ENCODE measurements at regions not wholly inside any gene's neighbourhood (a gene's known extent, or its start where the extent isn't known, plus 50 kb on each side); places are given as distances from the start of the nearest gene placed in this dataset.

- Histone ChIP-seq H3K27me3 (replicated peaks; ENCODE audit: control insufficient read depth, insufficient read depth, low read length, poor library complexity, severe bottlenecking) (no peaks in the 10 kb centered on the region), H3K4me1 (ENCODE audit: control insufficient read depth, insufficient read depth, low read length, poor library complexity, severe bottlenecking) (no peaks in the 10 kb centered on the region), H3K9me3 (ENCODE audit: control insufficient read depth, low read length) (no peaks in the 10 kb centered on the region), H3K27ac (ENCODE audit: insufficient read depth, low read length, poor library complexity, severe bottlenecking) (no peak overlapping the region), H3K36me3 (ENCODE audit: control insufficient read depth, insufficient read depth, low read length) (no peaks in the 10 kb centered on the region), H3K4me3 (ENCODE audit: insufficient read depth, low read depth, low read length, poor library complexity, severe bottlenecking) (no peak overlapping the region)
- no peak for DNase-seq
These were observed 337.4 kb upstream of the PODXL start for GRCh38 chr7:131893631-131894340.

DNA sequence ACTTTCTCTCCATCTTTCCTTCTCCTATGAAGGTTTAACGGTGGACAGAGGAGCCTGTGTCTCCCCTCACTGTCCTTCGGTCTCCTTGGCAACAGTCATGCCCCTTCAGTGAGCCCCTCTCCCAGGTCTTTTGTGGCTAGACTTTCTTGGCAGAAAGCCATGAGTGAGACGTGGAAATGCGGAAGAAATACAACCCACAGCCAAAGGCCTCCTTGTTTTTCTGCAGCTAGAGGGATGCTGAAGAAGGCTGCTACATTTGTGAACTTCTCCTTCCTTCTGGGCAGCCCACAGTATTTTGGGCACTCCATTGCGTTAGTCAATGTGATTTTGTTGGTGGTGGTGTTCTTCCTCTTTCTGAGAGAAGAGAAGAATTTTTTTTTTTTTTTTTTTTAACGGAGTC is 333.7 kb upstream of the PODXL start:
- Histone ChIP-seq H3K27ac (ENCODE audit: insufficient read depth, low read length, poor library complexity, severe bottlenecking) (no peak overlapping the region), H3K27me3 (replicated peaks; ENCODE audit: control insufficient read depth, insufficient read depth, low read length, poor library complexity, severe bottlenecking) (no peaks in the 10 kb centered on the region), H3K36me3 (ENCODE audit: control insufficient read depth, insufficient read depth, low read length) (no peaks in the 10 kb centered on the region), H3K9me3 (ENCODE audit: control insufficient read depth, low read length) (no peaks in the 10 kb centered on the region), H3K4me1 (ENCODE audit: control insufficient read depth, insufficient read depth, low read length, poor library complexity, severe bottlenecking) (no peaks in the 10 kb centered on the region), H3K4me3 (ENCODE audit: insufficient read depth, low read depth, low read length, poor library complexity, severe bottlenecking) (no peak overlapping the region)
- no peak for DNase-seq

- Histone ChIP-seq H3K27me3 (replicated peaks; ENCODE audit: control insufficient read depth, insufficient read depth, low read length, poor library complexity, severe bottlenecking) (no peaks in the 10 kb centered on the region), H3K9me3 (ENCODE audit: control insufficient read depth, low read length) (no peaks in the 10 kb centered on the region), H3K27ac (ENCODE audit: insufficient read depth, low read length, poor library complexity, severe bottlenecking) (no peak overlapping the region), H3K36me3 (ENCODE audit: control insufficient read depth, insufficient read depth, low read length) (no peaks in the 10 kb centered on the region), H3K4me3 (ENCODE audit: insufficient read depth, low read depth, low read length, poor library complexity, severe bottlenecking) (no peak overlapping the region), H3K4me1 (ENCODE audit: control insufficient read depth, insufficient read depth, low read length, poor library complexity, severe bottlenecking) (no peaks in the 10 kb centered on the region)
- DNase-seq = no peak
These were observed 333.2 kb upstream of the PODXL start for GRCh38 chr7:131889572-131890150.

DNA sequence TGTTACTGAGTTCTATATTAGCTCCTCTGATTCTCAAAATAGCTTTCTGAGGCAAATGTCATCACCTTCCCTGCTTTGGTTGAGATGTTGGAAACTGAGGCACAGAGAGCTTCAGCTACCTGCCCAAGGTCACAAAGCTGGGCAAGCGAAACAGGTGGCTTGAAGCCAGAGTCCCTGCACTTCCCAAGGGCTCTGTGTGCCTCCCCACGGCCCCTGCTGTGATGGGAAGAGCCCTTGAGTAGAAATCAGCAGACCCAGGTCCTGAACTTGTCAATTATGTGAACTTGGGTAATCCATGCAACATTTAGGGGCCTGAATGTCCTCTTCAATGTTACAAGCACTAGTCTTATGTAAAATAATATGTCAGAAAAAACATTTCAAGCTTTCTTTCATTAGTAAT is 327.3 kb upstream of the PODXL start:
- no peaks in the 10 kb centered on the region for H3K9me3 ChIP-seq (ENCODE audit: control insufficient read depth, low read length)
- H3K4me1 ChIP-seq (ENCODE audit: control insufficient read depth, insufficient read depth, low read length, poor library complexity, severe bottlenecking) = no peaks in the 10 kb centered on the region
- H3K4me3 ChIP-seq (ENCODE audit: insufficient read depth, low read depth, low read length, poor library complexity, severe bottlenecking) = no peak overlapping the region
- no peaks in the 10 kb centered on the region for H3K36me3 ChIP-seq (ENCODE audit: control insufficient read depth, insufficient read depth, low read length)
- no peaks in the 10 kb centered on the region for H3K27me3 ChIP-seq (replicated peaks; ENCODE audit: control insufficient read depth, insufficient read depth, low read length, poor library complexity, severe bottlenecking)
- DNase-seq = no peak
- no peak overlapping the region for H3K27ac ChIP-seq (ENCODE audit: insufficient read depth, low read length, poor library complexity, severe bottlenecking)

DNA sequence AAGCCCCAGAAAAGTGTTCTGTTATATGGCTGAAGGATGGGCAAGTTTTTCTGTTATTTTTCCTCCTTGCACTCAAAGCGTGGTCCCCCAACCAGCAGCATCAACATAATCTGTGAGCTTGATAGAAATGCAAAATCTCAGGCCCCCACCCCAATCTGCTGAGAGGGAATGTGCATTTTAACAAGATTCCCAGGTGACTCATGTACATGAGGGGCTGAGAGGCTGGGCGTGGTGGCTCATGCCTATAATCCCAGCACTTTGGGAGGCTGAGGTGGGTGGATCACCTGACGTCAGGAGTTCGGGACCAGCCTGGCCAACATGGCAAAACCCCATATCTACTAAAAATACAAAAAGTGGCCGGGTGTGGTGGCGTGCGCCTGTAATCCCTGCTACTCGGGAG is 326.8 kb upstream of the PODXL start:
- Histone ChIP-seq H3K27me3 (replicated peaks; ENCODE audit: control insufficient read depth, insufficient read depth, low read length, poor library complexity, severe bottlenecking) (no peaks in the 10 kb centered on the region), H3K27ac (ENCODE audit: insufficient read depth, low read length, poor library complexity, severe bottlenecking) (no peak overlapping the region), H3K4me3 (ENCODE audit: insufficient read depth, low read depth, low read length, poor library complexity, severe bottlenecking) (no peak overlapping the region), H3K36me3 (ENCODE audit: control insufficient read depth, insufficient read depth, low read length) (no peaks in the 10 kb centered on the region), H3K9me3 (ENCODE audit: control insufficient read depth, low read length) (no peaks in the 10 kb centered on the region), H3K4me1 (ENCODE audit: control insufficient read depth, insufficient read depth, low read length, poor library complexity, severe bottlenecking) (no peaks in the 10 kb centered on the region)
- no peak for DNase-seq

GRCh38 chr7:131882321-131882720 is 325.9 kb upstream of the PODXL start:
- Histone ChIP-seq H3K27me3 (replicated peaks; ENCODE audit: control insufficient read depth, insufficient read depth, low read length, poor library complexity, severe bottlenecking) (no peaks in the 10 kb centered on the region), H3K36me3 (ENCODE audit: control insufficient read depth, insufficient read depth, low read length) (no peaks in the 10 kb centered on the region), H3K4me3 (ENCODE audit: insufficient read depth, low read depth, low read length, poor library complexity, severe bottlenecking) (no peak overlapping the region), H3K4me1 (ENCODE audit: control insufficient read depth, insufficient read depth, low read length, poor library complexity, severe bottlenecking) (no peaks in the 10 kb centered on the region), H3K27ac (ENCODE audit: insufficient read depth, low read length, poor library complexity, severe bottlenecking) (no peak overlapping the region), H3K9me3 (ENCODE audit: control insufficient read depth, low read length) (no peaks in the 10 kb centered on the region)
- DNase-seq = no peak

GRCh38 chr7:131880078-131880477 is 323.6 kb upstream of the PODXL start:
- Histone ChIP-seq H3K4me3 (ENCODE audit: insufficient read depth, low read depth, low read length, poor library complexity, severe bottlenecking) (no peak overlapping the region), H3K9me3 (ENCODE audit: control insufficient read depth, low read length) (no peaks in the 10 kb centered on the region), H3K4me1 (ENCODE audit: control insufficient read depth, insufficient read depth, low read length, poor library complexity, severe bottlenecking) (no peaks in the 10 kb centered on the region), H3K27me3 (replicated peaks; ENCODE audit: control insufficient read depth, insufficient read depth, low read length, poor library complexity, severe bottlenecking) (no peaks in the 10 kb centered on the region), H3K36me3 (ENCODE audit: control insufficient read depth, insufficient read depth, low read length) (no peaks in the 10 kb centered on the region), H3K27ac (ENCODE audit: insufficient read depth, low read length, poor library complexity, severe bottlenecking) (no peak overlapping the region)
- DNase-seq = no peak

DNA sequence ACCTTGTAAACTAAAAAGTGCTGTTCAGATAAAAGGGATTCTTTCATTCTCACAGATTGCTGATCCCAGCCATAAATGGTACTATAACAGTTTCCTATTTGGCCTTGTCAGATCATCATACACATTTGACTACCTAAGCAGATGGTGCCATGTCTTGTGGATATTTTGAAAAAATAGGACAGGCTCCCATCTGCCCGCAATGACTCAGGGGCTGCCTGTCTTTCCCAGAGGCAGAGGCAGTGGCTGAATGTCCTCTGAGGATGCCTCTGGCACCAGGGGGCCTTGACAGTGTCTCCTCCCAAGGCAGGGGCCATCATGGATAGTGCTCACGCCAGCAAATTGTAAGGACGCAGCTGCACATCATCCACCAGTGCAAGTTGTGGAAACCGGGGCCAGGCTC is 323.0 kb upstream of the PODXL start:
- Histone ChIP-seq H3K36me3 (ENCODE audit: control insufficient read depth, insufficient read depth, low read length) (no peaks in the 10 kb centered on the region), H3K27ac (ENCODE audit: insufficient read depth, low read length, poor library complexity, severe bottlenecking) (no peak overlapping the region), H3K27me3 (replicated peaks; ENCODE audit: control insufficient read depth, insufficient read depth, low read length, poor library complexity, severe bottlenecking) (no peaks in the 10 kb centered on the region), H3K9me3 (ENCODE audit: control insufficient read depth, low read length) (no peaks in the 10 kb centered on the region), H3K4me1 (ENCODE audit: control insufficient read depth, insufficient read depth, low read length, poor library complexity, severe bottlenecking) (no peaks in the 10 kb centered on the region), H3K4me3 (ENCODE audit: insufficient read depth, low read depth, low read length, poor library complexity, severe bottlenecking) (no peak overlapping the region)
- no peak for DNase-seq

DNA sequence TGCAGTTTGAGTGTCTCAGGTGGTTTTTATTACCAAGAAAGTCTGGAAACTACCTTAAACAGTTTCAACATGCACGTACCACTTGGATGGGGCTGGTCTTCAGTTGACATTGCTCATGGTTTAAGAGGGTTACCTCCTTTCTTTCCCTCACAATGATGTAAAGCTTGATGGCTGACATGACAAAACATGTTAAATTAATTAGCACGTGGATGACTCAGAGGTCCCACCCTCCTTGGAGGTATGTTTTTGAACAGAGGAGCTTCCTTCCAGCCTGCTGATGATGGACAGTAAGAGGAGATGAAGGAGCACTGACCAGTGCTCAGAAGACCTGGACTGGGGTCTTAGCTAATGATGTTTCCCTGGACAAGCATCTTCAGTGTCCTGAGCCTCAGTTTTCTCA is 322.3 kb upstream of the PODXL start:
- H3K9me3 ChIP-seq (ENCODE audit: control insufficient read depth, low read length) = no peaks in the 10 kb centered on the region
- H3K4me3 ChIP-seq (ENCODE audit: insufficient read depth, low read depth, low read length, poor library complexity, severe bottlenecking) = no peak overlapping the region
- no peaks in the 10 kb centered on the region for H3K27me3 ChIP-seq (replicated peaks; ENCODE audit: control insufficient read depth, insufficient read depth, low read length, poor library complexity, severe bottlenecking)
- no peaks in the 10 kb centered on the region for H3K36me3 ChIP-seq (ENCODE audit: control insufficient read depth, insufficient read depth, low read length)
- no peaks in the 10 kb centered on the region for H3K4me1 ChIP-seq (ENCODE audit: control insufficient read depth, insufficient read depth, low read length, poor library complexity, severe bottlenecking)
- DNase-seq = no peak
- H3K27ac ChIP-seq (ENCODE audit: insufficient read depth, low read length, poor library complexity, severe bottlenecking) = no peak overlapping the region

- Histone ChIP-seq H3K27me3 (replicated peaks; ENCODE audit: control insufficient read depth, insufficient read depth, low read length, poor library complexity, severe bottlenecking) (no peaks in the 10 kb centered on the region), H3K36me3 (ENCODE audit: control insufficient read depth, insufficient read depth, low read length) (no peaks in the 10 kb centered on the region), H3K9me3 (ENCODE audit: control insufficient read depth, low read length) (no peaks in the 10 kb centered on the region), H3K4me1 (ENCODE audit: control insufficient read depth, insufficient read depth, low read length, poor library complexity, severe bottlenecking) (no peaks in the 10 kb centered on the region), H3K27ac (ENCODE audit: insufficient read depth, low read length, poor library complexity, severe bottlenecking) (no peak overlapping the region), H3K4me3 (ENCODE audit: insufficient read depth, low read depth, low read length, poor library complexity, severe bottlenecking) (no peak overlapping the region)
- DNase-seq = no peak
These were observed 317.2 kb upstream of the PODXL start for GRCh38 chr7:131873581-131873980.
